Non-pigmented ciliary epithelial cell (primary cell): ENCODE measurements at regions not wholly inside any gene's neighbourhood (a gene's known extent, or its start where the extent isn't known, plus 50 kb on each side); places are given as distances from the start of the nearest gene placed in this dataset.
"Not testable (repeated sequence)": the region's sequence is repeated elsewhere in the genome, so short reads cannot be mapped to it uniquely, and the experiment has no call there.

Source experiments
- DNase-seq: peaks from one replicate; pipeline ENCODE4 v3.0.0-alpha.2; 2010; ENCODE audit warnings: low read depth

- no peak for DNase-seq
Measured at GRCh38 chr4:189773909-189774308, 166.8 kb upstream of the FRG1 start.

GRCh38 chr4:189779281-189779980, 161.2 kb upstream of the FRG1 start:
- DNase-seq: no peak

DNA sequence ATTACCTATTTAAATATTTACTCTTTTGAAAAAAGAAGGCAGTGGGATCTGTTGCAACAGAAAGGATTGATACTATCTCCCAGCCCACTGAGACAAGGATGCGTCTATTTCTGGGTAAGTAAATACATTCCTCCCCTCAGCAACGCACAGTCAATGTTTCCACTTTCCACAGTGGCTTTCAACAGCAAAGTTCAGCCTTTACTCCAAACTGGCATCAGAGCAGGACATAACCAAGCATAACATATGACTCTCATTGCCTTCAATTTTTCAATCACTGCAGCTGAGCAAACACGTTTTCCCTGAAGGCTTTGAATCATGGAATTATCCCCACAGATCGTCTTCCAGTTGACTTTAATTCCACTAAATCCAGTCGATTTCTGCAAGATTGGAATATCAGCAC, 160.3 kb upstream of the FRG1 start:
- DNase-seq: no peak

DNA sequence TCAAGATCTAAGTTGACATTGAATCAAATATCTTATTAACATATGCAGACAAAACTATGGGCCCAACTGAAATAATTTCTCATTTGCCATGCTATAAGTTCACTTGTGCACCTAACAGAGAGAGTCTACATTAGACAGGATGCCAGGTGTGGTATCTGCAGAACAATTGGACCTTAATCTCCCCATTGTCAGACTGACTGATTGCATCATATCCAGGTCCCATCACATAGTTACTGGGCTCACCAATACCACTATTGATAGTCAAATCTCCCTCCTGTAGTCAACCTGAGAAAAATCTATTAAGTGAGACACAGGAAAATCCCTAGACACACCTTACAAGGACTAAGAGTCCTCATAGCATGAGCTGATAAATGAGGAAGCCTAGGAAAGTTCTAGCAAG, 156.0 kb upstream of the FRG1 start:
- DNase-seq: no peak

GRCh38 chr4:189785257-189785656, 155.4 kb upstream of the FRG1 start:
- no peak for DNase-seq

GRCh38 chr4:189786447-189786846, 154.2 kb upstream of the FRG1 start:
- no peak for DNase-seq

GRCh38 chr4:189787216-189788031, 153.2 kb upstream of the FRG1 start:
- DNase-seq: no peak

DNA sequence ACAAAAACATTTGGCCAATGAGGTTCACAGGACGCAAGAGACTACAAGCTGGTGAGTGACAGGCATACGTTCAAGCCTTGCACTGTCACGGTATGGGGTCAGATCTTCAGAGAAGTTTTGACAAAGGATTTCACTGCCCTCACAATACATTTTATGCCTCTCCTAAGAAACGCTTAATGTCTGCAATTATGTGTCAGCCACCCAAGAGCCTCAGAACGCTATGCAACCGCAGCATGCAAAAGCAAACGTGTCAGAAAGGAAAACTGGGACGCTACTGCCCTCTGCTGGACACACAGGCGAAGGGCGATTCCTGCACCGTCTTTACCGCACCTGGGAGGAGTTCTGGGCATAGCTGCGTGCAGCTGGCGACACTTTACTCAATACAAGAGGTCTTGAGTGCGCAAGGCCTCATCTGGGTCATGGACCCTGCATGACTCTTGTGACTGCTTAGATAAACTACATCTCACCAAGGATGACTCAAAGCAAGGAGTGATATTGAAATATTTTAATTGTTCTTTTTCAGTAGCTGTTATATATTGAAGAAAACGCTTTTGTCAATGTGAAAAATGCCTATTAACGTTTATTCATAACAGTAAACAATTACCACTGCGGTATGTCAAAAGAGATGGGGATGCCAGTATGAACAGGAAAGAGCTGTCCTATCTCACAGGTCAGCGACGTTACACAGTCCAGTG, 147.6 kb upstream of the FRG1 start:
- no peak for DNase-seq

GRCh38 chr4:189800545-189801088, 140.1 kb upstream of the FRG1 start:
- no peak for DNase-seq

DNA sequence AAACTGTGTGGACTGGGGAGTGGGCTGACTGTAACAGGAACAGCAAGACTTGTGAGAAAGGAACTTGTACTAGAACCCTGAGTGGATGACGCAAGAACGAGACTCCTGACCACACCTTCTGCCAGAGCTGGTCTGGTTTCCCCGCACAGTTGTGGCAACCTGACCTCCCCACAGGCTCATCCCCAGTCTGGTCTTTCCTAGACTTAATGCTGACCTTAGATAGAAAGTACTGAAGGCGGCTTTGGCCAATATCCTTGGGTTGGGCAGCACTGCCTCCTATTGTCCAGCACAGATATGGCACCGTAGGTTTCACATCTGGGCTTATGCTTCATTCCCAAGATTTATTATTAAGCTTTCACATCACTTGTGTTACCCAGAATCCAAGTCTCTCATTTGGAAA, 137.8 kb upstream of the FRG1 start:
- DNase-seq: no peak

DNA sequence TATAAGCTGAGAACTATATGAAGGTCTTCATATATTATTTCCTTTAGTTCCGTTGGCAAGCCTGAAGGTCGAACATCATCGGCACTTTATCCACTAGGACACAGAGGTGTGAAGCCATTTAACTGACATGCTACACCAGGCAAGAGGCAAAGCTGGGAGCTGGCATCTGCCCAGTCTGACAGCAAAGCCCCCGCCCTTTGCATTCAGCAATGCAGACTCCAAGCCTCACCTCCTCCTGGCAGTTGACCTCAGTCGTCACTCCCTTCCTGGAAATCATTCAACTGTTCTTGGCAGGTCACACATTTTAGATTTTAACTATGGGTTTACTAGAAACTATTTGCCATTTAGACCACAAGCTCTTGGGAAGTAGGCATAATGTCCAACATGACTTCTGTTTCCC, 135.8 kb upstream of the FRG1 start:
- DNase-seq: no peak

- no peak for DNase-seq
Measured at GRCh38 chr4:189806506-189806905, 134.2 kb upstream of the FRG1 start.

DNA sequence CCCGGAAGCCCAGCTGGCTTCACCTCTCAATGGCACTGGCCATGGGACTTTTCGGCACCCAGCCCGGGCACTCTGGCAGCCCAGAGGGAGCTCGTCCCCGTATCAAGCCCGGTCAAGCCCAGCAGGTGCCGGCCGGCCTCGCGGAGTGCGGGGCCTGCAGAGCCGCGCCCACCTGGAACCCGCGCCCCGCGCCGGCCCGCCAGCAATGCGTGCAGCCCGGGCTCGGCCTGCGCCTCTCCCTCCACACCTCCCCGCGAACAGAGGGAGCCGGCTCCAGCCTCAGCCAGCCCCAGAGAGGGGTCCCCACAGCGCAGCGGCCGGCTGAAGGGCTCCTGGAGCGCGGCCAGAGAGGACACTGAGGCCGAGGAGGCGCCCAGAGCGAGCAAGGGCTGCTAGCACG, 133.6 kb upstream of the FRG1 start:
- DNase-seq: no peak

DNA sequence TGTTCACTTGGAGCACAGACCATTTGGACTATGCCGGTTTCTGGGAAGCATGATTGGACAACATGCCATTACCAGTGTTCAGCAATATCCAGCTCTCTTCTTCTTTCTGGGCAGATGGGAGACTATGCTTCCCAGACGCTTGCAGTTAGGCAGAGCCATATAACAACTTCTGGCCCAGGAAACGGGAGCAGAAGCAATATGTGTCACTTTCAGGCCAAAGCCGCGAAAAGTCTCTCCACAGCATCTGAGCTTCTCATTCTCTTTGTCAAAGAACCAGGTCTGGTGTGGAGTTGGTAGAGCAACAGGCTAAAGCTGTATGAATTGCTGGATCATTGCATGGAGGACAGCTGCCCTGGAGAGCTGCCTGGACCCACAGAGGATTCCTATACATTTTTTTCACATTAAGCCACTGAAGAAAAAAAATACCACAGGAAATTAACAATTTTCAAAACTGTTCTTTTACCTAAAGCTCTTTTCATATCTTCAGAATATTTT, 131.4 kb upstream of the FRG1 start:
- DNase-seq: no peak

DNA sequence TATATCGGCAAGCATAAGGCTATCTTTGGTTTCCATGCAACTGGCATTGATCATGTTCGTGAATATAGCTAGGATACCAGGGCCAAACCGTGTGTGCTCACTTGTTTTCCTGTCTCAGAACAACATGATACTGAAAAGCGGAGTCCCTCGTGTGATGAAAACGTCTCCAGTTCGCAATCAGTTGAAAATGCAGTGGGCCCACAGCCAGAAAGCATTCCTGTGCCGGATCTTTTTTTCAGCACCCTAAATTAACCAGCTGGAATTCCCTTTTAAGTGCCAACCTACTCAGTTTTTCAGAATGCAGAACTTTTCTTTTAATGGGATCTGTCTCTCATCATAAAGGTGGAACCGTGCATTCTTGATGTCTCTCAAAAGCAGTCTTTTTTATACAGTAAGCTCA, 130.8 kb upstream of the FRG1 start:
- DNase-seq: no peak

DNA sequence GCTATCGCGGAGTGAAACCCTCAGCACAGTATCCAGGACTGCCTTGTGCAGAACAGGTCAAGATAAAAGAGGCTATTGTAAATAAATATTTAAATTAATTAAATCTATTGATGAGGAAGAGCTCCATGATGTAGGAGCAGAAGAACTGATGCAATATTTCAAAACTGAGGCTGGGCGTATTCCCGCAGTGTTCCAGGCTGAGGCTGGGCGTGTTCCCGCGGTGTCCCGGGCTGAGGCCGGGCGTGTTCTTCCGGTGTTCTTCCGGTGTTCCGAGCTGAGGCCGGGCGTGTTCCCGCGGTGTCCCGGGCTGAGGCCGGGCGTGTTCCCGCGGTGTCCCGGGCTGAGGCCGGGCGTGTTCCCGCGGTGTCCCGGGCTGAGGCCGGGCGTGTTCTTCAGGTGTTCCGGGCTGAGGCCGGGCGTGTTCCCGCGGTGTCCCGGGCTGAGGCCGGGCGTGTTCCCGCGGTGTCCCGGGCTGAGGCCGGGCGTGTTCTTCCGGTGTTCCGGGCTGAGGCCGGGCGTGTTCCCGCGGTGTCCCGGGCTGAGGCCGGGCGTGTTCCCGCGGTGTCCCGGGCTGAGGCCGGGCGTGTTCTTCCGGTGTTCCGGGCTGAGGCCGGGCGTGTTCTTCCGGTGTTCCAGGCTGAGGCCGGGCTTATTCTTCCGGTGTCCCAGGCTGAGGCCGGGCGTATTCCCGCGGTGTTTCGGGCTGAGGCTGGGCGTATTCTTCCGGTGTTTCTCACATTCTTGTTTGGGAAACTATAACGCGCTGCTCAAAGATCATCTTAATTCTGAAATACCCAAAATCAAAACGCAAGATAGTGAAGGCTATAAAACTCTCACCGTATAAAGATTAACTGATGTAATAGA, 130.1 kb upstream of the FRG1 start:
- not testable (repeated sequence) for DNase-seq

GRCh38 chr4:189815404-189816192, 125.1 kb upstream of the FRG1 start:
- DNase-seq: no peak

DNA sequence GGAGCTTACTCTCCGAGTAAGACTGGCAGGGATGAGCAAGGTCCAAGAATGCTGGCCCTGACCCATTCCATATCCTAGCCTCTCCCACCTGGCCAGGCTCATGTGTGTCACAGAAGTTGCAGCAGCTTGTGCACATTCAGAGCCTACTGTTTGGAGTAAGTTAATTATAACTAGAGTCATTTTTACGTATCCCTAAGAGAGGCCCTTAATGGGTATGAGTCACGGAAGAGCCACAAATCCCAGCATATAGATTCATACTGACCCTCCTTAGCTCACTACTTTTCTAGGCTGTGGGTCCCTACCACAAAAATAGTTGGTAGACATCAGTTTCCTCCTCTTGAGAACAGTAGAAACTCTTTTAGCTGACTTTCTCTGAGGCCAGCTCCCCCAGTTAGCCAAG, 118.3 kb upstream of the FRG1 start:
- DNase-seq: no peak

GRCh38 chr4:189823591-189823990, 117.1 kb upstream of the FRG1 start:
- DNase-seq: no peak

- DNase-seq: no peak
Measured at GRCh38 chr4:189825466-189825865, 115.2 kb upstream of the FRG1 start.

DNA sequence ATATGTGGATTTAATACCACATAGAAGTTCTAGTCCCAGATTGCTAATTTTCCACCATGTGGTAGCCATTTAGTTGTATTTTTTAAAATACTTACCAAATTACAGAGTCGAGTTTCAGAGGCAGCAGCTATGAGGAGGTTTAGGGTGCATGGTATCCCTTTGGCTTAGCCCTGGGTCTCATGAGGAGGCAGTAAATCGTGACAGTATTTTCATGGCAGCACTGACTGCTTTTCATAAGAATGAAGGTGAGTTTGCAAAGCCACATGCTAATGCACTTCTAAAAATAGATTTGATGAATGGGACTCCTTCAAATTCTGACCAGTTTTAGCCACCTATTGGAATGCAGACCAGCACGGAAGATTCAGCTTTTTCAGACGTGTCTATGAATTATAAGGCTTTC, 114.0 kb upstream of the FRG1 start:
- no peak for DNase-seq
